Gastrocnemius medialis (tissue), 4 donors: ENCODE measurements at regions not wholly inside any gene's neighbourhood (a gene's known extent, or its start where the extent isn't known, plus 50 kb on each side); places are given as distances from the start of the nearest gene placed in this dataset.

ENCODE experiments used
- CTCF ChIP-seq, 5 experiments: fragments of 450-650 bp in 3 of 5; fragments of 200-600 bp in 2 of 5; sonication (generic) in 2 of 5; IDR thresholded peaks in 4 of 5; conservative IDR thresholded peaks in 1 of 5; 1 replicate in 4 of 5; 2 replicates in 1 of 5; pipeline ENCODE4 v1.5.1; 2016 to 2019; ENCODE audit warnings: antibody characterized with exemption in 5 of 5, mild to moderate bottlenecking in 3 of 5, moderate library complexity in 3 of 5
- POLR2A ChIP-seq, 2 donors: fragments of 450-650 bp; IDR thresholded peaks; one replicate each; pipeline ENCODE4 v1.6.1; 2017; ENCODE audit warnings: antibody characterized with exemption in 2 of 2, mild to moderate bottlenecking in 2 of 2, moderate library complexity in 2 of 2

GRCh38 chr9:22215521-22215920, 206.4 kb upstream of the CDKN2B start:
- no peak for TF ChIP-seq CTCF (IDR thresholded peaks at IDR 0.05 in 4 of 5, conservative IDR thresholded peaks at IDR 0.05 in 1 of 5)
- no peak for TF ChIP-seq POLR2A (IDR thresholded peaks at IDR 0.05)
